ENCODE measurements at regions not wholly inside any gene's neighbourhood (a gene's known extent, or its start where the extent isn't known, plus 50 kb on each side); places are given as distances from the start of the nearest gene placed in this dataset.

GRCh38 chr4:188197566-188197965 is 58.3 kb downstream of the TRIML1 start:
- no peak for DNase-seq

GRCh38 chr4:188198982-188199792 is 59.9 kb downstream of the TRIML1 start:
- no peak for DNase-seq

GRCh38 chr4:188201851-188202250 is 62.6 kb downstream of the TRIML1 start:
- DNase-seq: no peak

- no peak for DNase-seq
Measured at GRCh38 chr4:188206783-188207182, 67.5 kb downstream of the TRIML1 start.

- DNase-seq: no peak
Measured at GRCh38 chr4:188214861-188215260, 75.6 kb downstream of the TRIML1 start.

GRCh38 chr4:188218392-188218791 is 79.2 kb downstream of the TRIML1 start:
- DNase-seq: no peak

- no peak for DNase-seq
Measured at GRCh38 chr4:188220006-188220405, 80.8 kb downstream of the TRIML1 start.

- no peak for DNase-seq
Measured at GRCh38 chr4:188221090-188221489, 81.8 kb downstream of the TRIML1 start.

GRCh38 chr4:188228279-188228678 is 89.0 kb downstream of the TRIML1 start:
- no peak for DNase-seq

- no peak for DNase-seq
Measured at GRCh38 chr4:188232428-188232827, 93.2 kb downstream of the TRIML1 start.

- no peak for DNase-seq
Measured at GRCh38 chr4:188242041-188242440, 102.8 kb downstream of the TRIML1 start.

GRCh38 chr4:188245651-188246050 is 106.4 kb downstream of the TRIML1 start:
- DNase-seq: no peak

GRCh38 chr4:188246488-188246887 is 107.2 kb downstream of the TRIML1 start:
- no peak for DNase-seq

GRCh38 chr4:188254211-188254610 is 115.0 kb downstream of the TRIML1 start:
- no peak for DNase-seq

GRCh38 chr4:188262464-188262863 is 123.2 kb downstream of the TRIML1 start:
- DNase-seq: no peak

GRCh38 chr4:188263321-188263720 is 124.1 kb downstream of the TRIML1 start:
- no peak for DNase-seq

- no peak for DNase-seq
Measured at GRCh38 chr4:188266386-188266785, 127.1 kb downstream of the TRIML1 start.

- DNase-seq: peak in 1 of 51 donors; percentile 22
Measured at GRCh38 chr4:188268131-188268908, 129.1 kb downstream of the TRIML1 start.

- no peak for DNase-seq
Measured at GRCh38 chr4:188270273-188271069, 131.2 kb downstream of the TRIML1 start.

GRCh38 chr4:188275686-188276085 is 136.4 kb downstream of the TRIML1 start:
- DNase-seq: no peak

- no peak for DNase-seq
Measured at GRCh38 chr4:188279184-188279583, 139.9 kb downstream of the TRIML1 start.

Measured in hypothalamus (tissue), 51 donors.